ENCODE measurements at regions not wholly inside any gene's neighbourhood (a gene's known extent, or its start where the extent isn't known, plus 50 kb on each side); places are given as distances from the start of the nearest gene placed in this dataset.

DNA sequence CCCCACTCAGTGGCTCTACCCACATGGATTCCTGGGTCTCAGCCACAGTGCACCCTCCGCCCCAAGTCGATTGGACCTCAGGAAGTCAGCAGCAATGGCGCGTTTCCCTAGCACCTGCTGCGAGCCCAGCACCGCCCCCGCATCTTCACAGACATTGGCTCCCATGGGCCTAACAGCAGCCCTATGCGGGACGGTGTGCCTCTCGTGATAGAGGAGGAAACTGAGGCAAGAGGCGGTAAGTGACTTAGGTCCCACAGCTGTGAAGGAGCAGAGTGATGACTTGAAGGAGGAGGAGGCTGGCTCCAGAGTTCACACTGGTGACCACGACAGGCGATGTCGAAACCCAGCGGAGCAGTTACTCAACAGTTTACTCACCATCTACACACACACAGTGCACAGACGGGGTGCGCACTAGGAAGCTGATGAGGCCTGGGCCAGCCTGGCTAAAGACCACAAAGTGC, 104.5 kb upstream of the SOX1 start:
- ChIA-PET POLR2A (no interaction called here), CTCF (no interaction called here)

DNA sequence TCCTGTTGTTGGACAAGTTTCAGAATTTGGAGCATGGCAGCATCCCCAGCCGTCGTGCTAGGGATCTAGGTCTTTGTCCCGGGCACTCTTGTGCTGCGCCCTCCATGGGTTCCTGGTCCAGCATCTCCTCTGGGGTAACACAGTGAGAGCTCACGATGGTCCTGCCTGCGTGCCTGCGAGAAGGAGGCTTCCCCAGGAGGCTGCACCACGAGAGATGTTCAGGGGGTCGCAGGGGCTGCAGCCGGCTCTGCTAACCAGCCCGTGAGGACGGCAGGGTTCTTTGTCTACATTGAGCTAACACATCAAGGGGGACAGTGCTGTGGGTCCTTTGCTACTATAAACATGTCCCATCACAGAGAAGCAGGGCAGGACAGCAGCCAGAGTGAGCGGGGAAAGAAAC, 103.9 kb upstream of the SOX1 start:
- POLR2A ChIA-PET = no interaction called here
- CTCF ChIA-PET = no interaction called here

DNA sequence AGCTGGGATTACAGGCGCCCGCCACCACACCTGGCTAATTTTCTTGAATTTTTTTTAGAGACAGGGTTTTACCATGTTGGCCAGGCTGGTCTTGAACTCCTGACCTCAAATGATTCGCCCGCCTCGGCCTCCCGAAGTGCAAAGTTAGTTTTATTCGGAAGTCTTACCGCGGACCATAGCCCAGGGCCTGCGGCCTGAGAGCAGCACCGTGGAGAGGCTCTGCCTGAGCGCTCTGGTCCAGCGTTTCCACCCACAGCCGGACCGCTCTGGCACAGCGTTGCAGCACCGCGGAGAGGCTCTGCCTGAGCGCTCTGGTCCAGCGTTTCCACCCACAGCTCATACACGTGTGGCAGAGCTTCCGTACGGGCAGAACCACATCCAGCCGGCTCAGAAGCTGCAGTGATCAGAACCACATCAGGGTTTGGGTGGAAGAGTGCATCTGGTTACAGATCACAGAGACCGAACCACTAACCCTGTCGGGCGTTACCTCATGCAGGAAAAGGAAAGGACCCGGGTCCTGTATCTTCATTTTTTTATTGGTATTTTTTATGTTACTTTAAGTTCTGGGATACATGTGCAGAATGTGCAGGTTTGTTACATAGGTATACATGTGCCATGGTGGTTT, 102.4 kb upstream of the SOX1 start:
- ChIA-PET CTCF (no interaction called here), POLR2A (no interaction called here)

DNA sequence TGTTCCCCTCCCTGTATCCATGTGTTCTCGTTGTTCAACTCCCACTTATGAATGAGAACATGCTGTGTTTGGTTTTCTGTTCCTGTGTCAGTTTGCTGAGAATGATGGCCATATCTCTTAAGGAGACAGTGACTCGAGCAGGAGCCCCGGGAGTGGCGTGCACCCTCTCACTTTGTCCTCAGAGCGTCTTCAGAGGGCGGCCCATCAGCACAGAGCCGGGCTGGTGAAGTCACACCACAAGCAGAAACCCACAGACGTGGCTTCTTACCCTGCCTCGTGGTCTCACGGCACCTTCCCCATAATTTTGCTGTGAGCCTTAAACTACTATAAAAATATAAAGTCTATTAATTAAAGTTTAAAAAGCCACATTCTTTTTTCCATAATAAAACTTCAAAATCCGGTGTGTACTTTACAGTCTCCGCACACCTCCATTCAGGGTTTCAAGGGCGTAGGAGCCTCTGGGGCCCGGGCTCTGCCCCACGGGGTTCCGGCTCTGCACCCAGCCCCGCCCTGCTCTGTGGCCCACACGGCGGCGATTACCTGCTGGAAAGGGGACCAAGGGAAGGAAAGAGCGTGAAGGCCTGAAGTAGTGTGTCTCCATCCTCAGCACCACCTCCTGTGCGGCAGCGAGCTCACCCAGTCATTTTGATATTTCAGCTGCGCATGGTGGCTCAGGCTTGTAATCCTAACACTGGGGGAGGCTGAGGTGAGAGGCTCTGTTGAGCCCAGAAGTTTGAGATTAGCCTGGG, 101.3 kb upstream of the SOX1 start:
- CTCF ChIA-PET = no interaction called here
- POLR2A ChIA-PET = no interaction called here

DNA sequence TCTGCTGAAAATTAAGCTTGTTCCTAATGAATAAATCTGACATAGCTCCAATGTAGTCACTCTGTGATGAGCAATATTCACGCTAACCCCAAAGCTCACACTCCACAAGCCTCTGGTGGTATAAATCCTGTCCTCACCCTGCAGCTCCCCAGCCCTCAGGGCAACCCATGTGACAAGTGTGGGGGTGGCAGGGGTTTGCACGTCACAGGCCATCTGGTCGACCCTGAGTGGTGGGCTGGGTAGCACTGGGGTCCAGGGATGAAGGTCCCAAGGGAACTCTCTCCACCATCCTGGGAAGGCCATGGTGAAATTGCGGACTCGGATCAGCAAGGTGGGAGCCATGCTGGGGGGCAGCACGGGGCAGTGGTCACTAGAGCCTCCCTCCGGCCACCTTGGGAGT, 100.0 kb upstream of the SOX1 start:
- ChIA-PET POLR2A (no interaction called here), CTCF (no interaction called here)

DNA sequence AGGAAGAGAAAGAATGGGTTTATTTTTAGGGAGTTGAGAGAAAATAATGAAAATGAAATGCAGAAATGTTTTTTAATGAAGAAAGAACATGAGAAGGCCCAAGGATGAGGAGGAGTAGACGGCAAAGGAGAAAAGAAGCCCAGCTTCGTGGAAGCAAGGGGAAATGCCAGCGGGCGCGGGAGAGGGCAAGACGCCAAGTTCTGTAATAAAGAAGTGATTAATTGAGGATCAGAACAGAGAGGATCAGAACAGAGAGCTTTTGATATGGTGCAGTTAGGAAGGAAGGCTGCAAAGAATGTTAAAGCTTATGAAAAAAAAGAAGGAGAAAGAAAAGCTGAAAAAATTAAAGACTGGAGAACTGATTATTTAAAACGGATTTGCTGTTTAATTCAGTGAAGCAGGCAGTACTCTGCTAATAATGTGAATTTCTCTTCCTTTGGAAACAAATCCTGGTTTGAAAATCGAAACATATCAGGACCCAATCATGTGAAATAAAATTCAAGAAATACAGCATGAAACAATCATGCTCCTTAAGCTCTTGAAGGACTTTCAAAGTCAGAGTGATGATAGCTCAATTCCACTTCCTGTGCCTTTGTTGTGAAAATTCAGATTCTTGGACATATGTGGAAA, 99.3 kb upstream of the SOX1 start:
- ChIA-PET CTCF (no interaction called here), POLR2A (no interaction called here)

DNA sequence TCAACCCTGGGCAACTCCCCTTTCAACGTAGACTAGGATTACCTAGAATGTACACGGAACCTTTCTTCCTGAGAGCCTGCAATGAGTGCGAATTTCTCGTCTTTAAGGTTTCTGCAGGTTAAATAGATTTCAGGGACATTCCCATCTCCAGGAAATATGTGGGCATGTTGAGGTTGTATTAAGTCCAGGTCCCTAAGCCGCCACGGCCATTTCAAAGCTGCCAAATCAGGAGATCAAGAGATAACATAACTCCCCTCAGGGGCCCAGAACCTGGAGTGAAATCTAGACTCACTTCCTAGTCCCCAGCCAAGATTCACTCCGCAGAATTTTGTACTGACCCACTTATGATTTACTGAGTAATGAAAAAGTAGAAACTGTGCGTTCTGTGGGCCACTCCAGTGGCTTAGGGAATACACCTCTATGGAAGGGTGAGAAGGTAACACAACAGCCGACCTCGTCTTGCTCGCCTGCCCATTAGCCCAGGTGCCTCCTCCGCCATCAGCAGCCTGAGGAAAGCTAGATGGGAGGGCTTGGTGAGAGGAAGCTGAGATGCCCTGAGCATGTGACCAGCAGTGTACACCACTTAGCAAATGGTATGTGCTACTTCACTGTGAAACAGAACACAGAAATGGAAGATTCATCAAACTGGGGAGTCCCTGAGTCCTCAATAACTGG, 98.5 kb upstream of the SOX1 start:
- CTCF ChIA-PET = no interaction called here
- POLR2A ChIA-PET = no interaction called here

DNA sequence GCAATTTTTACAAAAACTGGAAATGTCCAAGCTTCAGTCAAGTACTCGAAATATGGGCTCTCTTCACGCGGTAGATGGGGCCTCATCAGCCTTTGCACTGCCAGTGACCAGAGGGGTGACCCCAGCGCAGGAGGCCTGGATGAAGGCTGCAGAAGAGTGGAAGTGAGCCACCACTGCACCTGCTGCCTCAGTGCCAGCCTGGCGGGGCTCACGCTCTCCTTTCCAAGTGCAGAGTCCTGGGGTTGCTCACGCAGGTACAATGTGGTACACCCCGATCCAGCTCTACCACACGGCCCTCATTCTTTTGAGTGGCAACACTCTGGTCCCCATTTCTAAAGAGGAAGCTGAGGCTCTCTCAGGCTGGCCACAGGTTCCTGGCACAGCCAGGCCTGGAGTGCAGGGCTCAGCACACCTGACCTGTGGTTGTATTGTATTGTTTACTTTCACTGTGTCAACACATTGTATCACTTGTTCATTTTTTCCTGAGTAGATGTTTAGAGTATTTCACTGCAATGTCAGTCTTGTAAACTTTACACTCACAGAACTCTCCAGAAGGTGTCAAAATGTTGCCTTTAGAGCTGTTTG, 97.3 kb upstream of the SOX1 start:
- ChIA-PET CTCF (no interaction called here), POLR2A (no interaction called here)

DNA sequence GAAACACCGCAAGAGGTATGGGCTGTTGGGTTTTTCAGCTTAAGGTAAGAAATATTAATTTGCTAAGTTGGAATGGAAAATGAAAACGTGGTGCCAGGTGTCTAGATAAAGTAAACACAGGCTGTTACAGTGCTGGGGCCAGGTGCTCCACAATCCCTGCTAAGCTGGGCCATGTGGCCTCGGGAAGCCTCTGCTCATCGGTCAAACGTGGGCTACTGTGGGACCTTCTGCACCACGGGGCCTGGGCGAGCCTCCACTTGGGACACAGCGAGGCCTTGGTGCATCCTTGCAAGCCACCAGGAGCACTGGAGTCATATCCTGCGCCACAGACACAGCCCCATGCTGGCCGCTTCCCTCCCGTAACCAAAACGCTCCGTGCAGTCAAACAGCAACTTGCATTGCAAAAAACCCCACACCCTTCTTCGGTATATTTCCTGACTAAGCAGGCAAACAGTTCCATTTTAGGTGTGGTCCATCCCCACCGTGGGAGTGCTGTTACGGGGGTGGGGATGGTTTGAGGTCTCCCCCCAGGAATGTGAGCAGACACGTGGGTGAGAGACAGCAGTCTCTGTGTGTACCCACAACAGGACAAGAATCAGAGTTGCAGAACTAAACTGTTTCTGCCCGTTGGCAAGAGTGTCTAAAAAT, 96.3 kb upstream of the SOX1 start:
- CTCF ChIA-PET = no interaction called here
- POLR2A ChIA-PET = no interaction called here

DNA sequence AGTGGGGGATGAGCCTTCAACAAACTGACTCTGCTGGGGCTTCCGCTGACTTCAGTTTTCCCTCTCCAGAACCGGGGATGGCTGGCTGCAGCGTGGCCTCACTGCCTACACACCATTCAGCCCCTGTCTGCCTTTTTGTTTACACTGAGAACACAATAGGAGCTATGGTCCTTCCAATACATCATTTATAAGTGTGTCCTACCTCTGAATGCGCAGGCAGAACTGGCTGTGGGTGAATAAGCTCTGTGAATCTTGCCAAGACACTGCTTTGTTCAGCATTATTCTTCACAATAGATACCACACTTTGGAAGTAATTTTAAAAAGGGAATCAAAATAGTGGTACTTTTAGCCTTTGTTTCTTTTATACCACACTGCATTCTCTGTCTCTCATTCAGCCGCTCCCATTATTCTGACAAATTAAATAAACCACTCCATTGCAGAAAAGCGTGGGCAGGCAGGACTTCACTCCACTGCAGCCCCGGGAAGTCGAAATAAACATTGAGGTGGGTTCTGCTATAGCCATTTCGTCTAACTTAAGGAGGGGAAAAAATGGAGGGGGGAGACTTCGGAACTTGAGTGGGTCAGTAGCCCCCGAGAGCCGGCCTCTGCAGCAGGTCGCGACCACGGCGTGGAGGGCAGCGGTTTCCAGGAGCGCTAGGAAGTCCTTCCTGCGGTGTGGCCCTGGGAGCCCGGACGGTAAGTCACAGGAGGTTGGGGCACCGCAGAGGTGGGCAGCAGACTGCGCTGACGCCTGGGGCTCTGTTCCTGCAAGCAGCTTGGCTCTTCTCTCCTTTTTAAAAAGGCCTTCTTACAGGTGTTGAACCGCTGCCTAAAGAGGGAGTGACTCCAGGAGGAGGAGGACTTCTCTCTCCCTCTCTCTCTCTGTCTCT, 94.8 kb upstream of the SOX1 start:
- CTCF ChIA-PET = no interaction called here

DNA sequence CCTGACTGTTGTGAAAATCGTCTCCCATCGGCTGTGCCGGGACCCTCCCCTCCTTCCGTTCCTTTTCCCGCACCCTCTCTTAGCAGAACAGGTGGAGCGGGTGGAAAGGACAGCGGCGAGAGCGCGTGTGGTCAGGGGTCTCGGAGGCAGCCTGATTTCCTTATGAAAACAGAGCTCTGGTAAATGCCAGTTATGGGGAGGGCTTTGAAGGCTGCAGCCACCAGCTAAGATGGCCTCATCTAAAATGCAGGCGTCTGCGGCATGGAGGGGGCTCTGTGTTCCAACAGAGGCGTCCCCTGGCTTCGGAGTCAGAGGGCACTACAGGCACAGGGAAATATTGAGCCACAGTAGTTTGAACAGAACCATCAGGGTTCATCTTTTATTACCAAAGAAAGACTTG, 93.8 kb upstream of the SOX1 start:
- CTCF ChIA-PET = interaction anchor here (0.6 kb wide), 1 partner anchor 532 kb away, joined by 3 read pairs; no protein-coding TSS in a partner anchor
- POLR2A ChIA-PET = no interaction called here

More for the DNA sequence above, 94.8 kb upstream of the SOX1 start:
- POLR2A ChIA-PET = no interaction called here

DNA sequence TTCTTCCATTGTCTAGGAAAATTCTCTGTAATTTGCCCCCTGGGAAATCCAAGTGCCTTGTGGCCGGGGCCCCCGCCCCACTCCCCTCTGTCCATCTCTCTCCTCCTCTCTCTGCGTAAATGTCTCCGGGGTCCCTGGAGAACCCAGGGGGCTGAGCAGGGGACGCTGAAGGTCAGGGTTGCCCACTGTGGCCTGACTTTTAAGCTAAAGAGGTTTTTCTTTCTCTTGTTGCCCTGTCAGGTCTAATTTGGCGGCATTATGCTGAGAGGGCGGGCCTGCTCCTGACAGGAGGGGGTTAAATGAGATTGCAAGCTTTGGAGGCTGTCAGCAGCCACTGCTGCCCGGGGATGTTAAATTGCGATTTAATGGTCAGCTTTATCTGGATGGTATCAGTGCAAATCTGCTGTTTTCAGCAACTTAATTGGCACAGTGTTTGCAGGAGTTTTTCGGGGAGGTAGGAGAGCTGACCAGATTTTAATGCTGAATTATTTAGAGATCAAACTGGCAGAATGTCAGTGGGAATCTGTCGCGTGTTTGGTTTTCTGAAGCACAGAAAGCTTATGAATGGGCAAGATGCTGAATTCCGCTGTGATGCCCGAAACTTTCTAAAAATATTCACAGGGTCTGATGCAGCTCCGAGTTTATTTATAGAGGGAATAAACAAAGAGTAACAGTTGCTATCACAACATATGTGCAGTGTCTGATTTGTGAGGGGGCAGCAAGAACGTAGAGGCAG, 93.2 kb upstream of the SOX1 start:
- CTCF ChIA-PET = interaction anchor here (0.6 kb wide), 1 partner anchor 533 kb away, joined by 3 read pairs; no protein-coding TSS in a partner anchor
- POLR2A ChIA-PET = no interaction called here

DNA sequence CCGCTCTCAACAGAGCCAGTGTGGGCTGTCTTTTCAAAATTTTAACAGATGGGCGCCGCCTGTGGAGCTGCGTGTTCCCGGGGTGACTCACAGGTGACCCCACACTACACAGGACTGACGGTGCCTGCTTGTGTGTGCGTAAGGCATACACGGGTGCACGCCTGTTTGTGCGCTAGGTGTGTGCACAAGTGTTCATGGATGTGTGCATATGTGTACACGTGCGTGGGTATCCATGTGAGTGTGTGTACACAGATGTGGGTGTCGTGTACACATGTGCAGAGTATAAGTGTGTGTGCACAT, 92.7 kb upstream of the SOX1 start:
- POLR2A ChIA-PET = no interaction called here
- CTCF ChIA-PET = no interaction called here

DNA sequence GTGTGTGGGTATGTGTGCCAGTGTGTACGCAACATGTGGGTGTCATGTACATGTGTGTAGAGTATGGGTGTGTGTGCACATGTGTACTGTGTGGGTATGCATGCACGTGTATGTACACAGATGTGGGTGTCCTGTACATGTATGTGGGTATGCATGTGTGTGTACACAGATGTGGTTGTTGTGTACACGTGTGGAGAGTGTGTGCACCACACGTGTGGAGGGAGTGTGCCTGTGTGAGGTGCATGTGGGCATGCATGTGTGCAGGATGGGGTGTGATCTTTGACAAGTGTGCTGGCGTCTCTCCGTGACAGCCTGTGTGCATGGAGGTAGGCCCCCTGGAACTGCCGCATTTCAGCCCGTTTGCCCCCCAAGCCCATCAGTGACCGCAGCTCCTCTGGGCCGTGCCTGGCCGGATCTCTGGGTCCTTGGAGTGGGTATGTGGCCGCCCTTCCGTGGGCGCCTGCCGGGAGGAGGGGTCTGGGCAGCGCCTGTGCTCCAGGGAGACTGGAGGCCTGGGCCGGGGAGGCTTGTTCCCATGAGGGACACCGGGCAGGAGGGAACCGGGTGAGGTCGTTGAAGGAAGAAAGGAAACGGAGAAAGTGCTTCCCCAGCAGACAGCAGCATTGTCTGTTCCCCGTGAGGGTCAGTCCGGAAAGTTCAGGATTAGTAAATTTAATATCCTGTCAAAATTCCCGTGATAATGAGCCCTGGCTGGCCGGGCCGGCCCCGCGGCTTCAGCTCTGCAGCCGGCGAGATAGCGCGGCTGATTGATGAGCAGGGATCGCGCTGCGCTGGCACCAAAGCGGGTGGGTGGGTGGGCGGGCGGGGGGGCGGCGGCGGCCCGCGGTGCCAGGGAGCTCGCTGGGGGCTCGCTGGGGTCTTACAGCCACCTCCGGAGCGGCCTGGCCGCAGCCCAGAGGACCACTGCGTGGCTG, 91.1 kb upstream of the SOX1 start:
- CTCF ChIA-PET = no interaction called here
- POLR2A ChIA-PET = no interaction called here

DNA sequence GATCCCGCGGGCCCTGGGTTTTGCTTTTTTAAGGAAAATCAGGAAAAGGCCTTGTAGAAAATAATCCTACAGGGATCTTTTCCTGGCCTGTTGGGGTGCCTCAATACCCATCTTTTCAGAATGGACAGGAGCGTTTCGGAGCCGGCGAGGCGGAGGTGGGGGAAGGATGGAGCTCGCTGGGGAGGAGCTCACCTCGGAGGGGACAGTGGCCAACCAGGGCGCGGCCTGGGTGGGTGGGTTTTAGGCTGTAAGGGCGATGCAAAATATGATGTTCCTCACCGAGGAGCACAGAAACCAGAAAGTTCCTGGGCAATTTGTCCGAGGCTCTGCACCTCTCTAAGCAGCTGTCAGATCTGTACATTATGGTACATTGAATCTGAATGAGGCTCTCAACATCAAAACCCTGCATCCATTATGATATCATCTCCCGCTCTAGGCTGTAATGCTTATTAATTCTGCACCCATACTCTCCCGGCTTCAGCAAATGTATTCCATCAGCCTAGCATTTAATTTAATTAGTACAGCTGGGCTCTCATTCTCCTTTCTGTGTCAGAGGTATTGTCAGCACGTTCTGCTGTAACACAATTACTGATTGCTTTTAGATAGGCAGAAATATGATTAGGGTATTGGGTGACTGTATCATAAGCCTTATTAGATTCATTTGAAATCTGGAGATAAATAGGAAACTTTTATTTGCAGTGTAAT, 90.3 kb upstream of the SOX1 start:
- CTCF ChIA-PET = no interaction called here
- POLR2A ChIA-PET = no interaction called here

DNA sequence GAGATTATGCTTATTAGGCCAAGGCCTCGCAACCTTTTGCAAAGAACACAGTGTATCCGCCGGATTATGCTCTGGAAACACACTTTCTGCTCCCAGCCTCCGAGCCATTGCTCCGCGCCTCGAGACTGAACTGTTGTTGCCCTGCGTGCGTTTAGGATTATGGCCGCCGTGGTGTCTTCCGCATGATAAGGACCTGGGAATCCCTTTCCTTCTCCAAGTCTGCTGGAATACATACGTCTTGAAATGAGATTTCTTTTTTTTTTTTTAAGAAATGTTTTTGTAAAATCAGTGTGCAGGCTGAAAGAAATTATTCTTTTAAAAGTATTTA, 89.8 kb upstream of the SOX1 start:
- ChIA-PET POLR2A (no interaction called here), CTCF (no interaction called here)

DNA sequence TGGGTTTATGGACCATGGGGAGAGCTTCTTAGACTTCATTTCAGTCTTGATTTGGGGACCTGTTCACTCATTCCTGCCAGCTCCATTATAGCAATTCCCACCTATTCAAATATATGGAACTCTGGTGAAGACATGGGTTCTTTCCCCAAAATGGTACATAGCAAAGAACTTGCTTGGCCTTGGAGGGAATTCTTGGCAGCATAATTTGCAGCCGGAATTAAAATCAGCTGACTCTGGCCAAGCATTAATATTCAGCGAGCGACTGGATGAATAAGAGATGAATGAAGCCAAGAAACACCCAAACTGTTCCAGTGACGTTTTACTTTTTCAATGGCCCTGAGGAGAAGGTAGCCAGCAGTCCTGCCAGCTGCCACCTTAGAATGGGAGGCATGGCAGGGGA, 88.4 kb upstream of the SOX1 start:
- CTCF ChIA-PET = no interaction called here
- POLR2A ChIA-PET = no interaction called here

All from activated CD8-positive, alpha-beta memory T cell treated with anti-CD3 and anti-CD28 coated beads for 36 hours (primary cell).